ENCODE measurements at regions not wholly inside any gene's neighbourhood (a gene's known extent, or its start where the extent isn't known, plus 50 kb on each side); places are given as distances from the start of the nearest gene placed in this dataset.

- 73% methylated on average over 2 of the region's 2 CpGs for WGBS (ENCODE audit: low lambda C conversion rate, missing lambda C conversion rate)
- H3K4me3 ChIP-seq, result no peak overlapping the region
- no peak for TF ChIP-seq EZH2 (IDR thresholded peaks at IDR 0.05; ENCODE audit: borderline replicate concordance)
Measured at GRCh38 chr9:86541014-86541570, 186.9 kb upstream of the TUT7 start.

GRCh38 chr9:86535406-86535915, 181.3 kb upstream of the TUT7 start:
- no peak overlapping the region for H3K27ac ChIP-seq
- H4K20me1 ChIP-seq (ENCODE audit: insufficient read depth, poor library complexity, severe bottlenecking), result no peaks in the 10 kb centered on the region
- 95% methylated on average over 3 of the region's 5 CpGs for WGBS (ENCODE audit: low lambda C conversion rate, missing lambda C conversion rate)
- no peak overlapping the region for H3K4me3 ChIP-seq
- H3K79me2 ChIP-seq, result no peaks in the 10 kb centered on the region
- TF ChIP-seq CTCF (IDR thresholded peaks at IDR 0.05; ENCODE audit: poor library complexity), result no peak
- no peak for TF ChIP-seq EZH2 (IDR thresholded peaks at IDR 0.05; ENCODE audit: borderline replicate concordance)
- TF ChIP-seq EZH2phosphoT487 (IDR thresholded peaks at IDR 0.05; ENCODE audit: low read depth, severe bottlenecking, unreplicated experiment), result no peak
- no peaks in the 10 kb centered on the region for H3K9me3 ChIP-seq (ENCODE audit: low read depth)
- H3K36me3 ChIP-seq (replicated peaks; ENCODE audit: insufficient read depth, low read depth), result no peaks in the 10 kb centered on the region
- H2AFZ ChIP-seq, result no peak overlapping the region
- DNase-seq (ENCODE audit: low spot score), result no peak
- no peak overlapping the region for H3K4me2 ChIP-seq
- H3K9me2 ChIP-seq (replicated peaks; ENCODE audit: insufficient read depth), result no peaks in the 10 kb centered on the region
- H3K27me3 ChIP-seq, result no peaks in the 10 kb centered on the region
- H3K4me1 ChIP-seq (ENCODE audit: insufficient read depth), result no peaks in the 10 kb centered on the region

More at GRCh38 chr9:86541014-86541570, 186.9 kb upstream of the TUT7 start:
- no peaks in the 10 kb centered on the region for H4K20me1 ChIP-seq (ENCODE audit: insufficient read depth, poor library complexity, severe bottlenecking)
- no peaks in the 10 kb centered on the region for H3K4me1 ChIP-seq (ENCODE audit: insufficient read depth)
- H3K27me3 ChIP-seq, result no peaks in the 10 kb centered on the region
- no peak overlapping the region for H3K27ac ChIP-seq
- DNase-seq (ENCODE audit: low spot score), result no peak
- no peaks in the 10 kb centered on the region for H3K79me2 ChIP-seq
- H3K9me2 ChIP-seq (replicated peaks; ENCODE audit: insufficient read depth), result no peaks in the 10 kb centered on the region
- H3K9me3 ChIP-seq (ENCODE audit: low read depth), result no peaks in the 10 kb centered on the region
- no peaks in the 10 kb centered on the region for H3K36me3 ChIP-seq (replicated peaks; ENCODE audit: insufficient read depth, low read depth)
- no peak overlapping the region for H2AFZ ChIP-seq
- H3K4me2 ChIP-seq, result no peak overlapping the region

GRCh38 chr9:86534572-86535258, 180.5 kb upstream of the TUT7 start:
- Histone ChIP-seq H3K4me3 (no peak overlapping the region), H3K9me3 (ENCODE audit: low read depth) (no peaks in the 10 kb centered on the region), H3K4me2 (no peak overlapping the region), H3K9me2 (replicated peaks; ENCODE audit: insufficient read depth) (no peaks in the 10 kb centered on the region), H4K20me1 (ENCODE audit: insufficient read depth, poor library complexity, severe bottlenecking) (no peaks in the 10 kb centered on the region), H3K27me3 (no peaks in the 10 kb centered on the region), H3K79me2 (no peaks in the 10 kb centered on the region), H3K27ac (no peak overlapping the region), H2AFZ (no peak overlapping the region), H3K4me1 (ENCODE audit: insufficient read depth) (no peaks in the 10 kb centered on the region), H3K36me3 (replicated peaks; ENCODE audit: insufficient read depth, low read depth) (no peaks in the 10 kb centered on the region)
- 62% methylated on average over 4 of the region's 4 CpGs for WGBS (ENCODE audit: low lambda C conversion rate, missing lambda C conversion rate)
- TF ChIP-seq CTCF (IDR thresholded peaks at IDR 0.05; ENCODE audit: poor library complexity), result no peak
- no peak for DNase-seq (ENCODE audit: low spot score)

GRCh38 chr9:86531971-86532640, 177.9 kb upstream of the TUT7 start:
- Histone ChIP-seq H2AFZ (no peak overlapping the region), H3K9me3 (ENCODE audit: low read depth) (no peaks in the 10 kb centered on the region), H3K9me2 (replicated peaks; ENCODE audit: insufficient read depth) (no peaks in the 10 kb centered on the region), H4K20me1 (ENCODE audit: insufficient read depth, poor library complexity, severe bottlenecking) (no peaks in the 10 kb centered on the region), H3K4me3 (no peak overlapping the region), H3K27me3 (no peaks in the 10 kb centered on the region), H3K36me3 (replicated peaks; ENCODE audit: insufficient read depth, low read depth) (no peaks in the 10 kb centered on the region), H3K79me2 (no peaks in the 10 kb centered on the region), H3K4me2 (no peak overlapping the region), H3K27ac (no peak overlapping the region), H3K4me1 (ENCODE audit: insufficient read depth) (no peaks in the 10 kb centered on the region)
- TF ChIP-seq CTCF (IDR thresholded peaks at IDR 0.05; ENCODE audit: poor library complexity) (no peak), EZH2phosphoT487 (IDR thresholded peaks at IDR 0.05; ENCODE audit: low read depth, severe bottlenecking, unreplicated experiment) (no peak), EZH2 (IDR thresholded peaks at IDR 0.05; ENCODE audit: borderline replicate concordance) (no peak)
- WGBS (ENCODE audit: low lambda C conversion rate, missing lambda C conversion rate), result 85% methylated on average over 4 of the region's 4 CpGs
- no peak for DNase-seq (ENCODE audit: low spot score)

Measured in hepatocyte (in vitro differentiated cells).